K562 (cell line): ENCODE measurements at regions not wholly inside any gene's neighbourhood (a gene's known extent, or its start where the extent isn't known, plus 50 kb on each side); places are given as distances from the start of the nearest gene placed in this dataset.

ENCODE experiments used
- CHD1 ChIP-seq: fragments of 200-600 bp; sonication (generic); IDR thresholded peaks from one replicate; pipeline ENCODE4 v1.6.1; 2012; ENCODE audit warnings: mild to moderate bottlenecking, moderate library complexity, low read length, inconsistent platforms
- CREBBP ChIP-seq: IDR thresholded peaks from one replicate; pipeline ENCODE4 v1.6.1; 2012; ENCODE audit warnings: low read depth, mild to moderate bottlenecking, control low read depth, inconsistent platforms, low read length
- EGR1 ChIP-seq: fragments of 450-650 bp; conservative IDR thresholded peaks from 2 replicates; pipeline ENCODE4 v1.6.1; 2017; ENCODE audit warnings: mild to moderate bottlenecking
- GTF2A2 ChIP-seq: IDR thresholded peaks from 2 replicates; pipeline ENCODE4 v1.6.1; 2016; ENCODE audit warnings: mild to moderate bottlenecking, missing genetic modification characterization, missing compliant biosample characterization
- KDM4B ChIP-seq, 2 experiments: fragments of 450-650 bp in 1 of 2; sonication (generic) in 1 of 2; IDR thresholded peaks; 2 replicates each; pipeline ENCODE4 v1.6.1; 2016 to 2017; ENCODE audit warnings: borderline replicate concordance in 2 of 2, antibody characterized with exemption in 1 of 2, low read depth in 1 of 2, mild to moderate bottlenecking in 1 of 2
- MCM7 ChIP-seq, 2 experiments: fragments of 450-650 bp; IDR thresholded peaks; 2 replicates each; pipeline ENCODE4 v1.6.1; 2016 to 2018
- NCOR1 ChIP-seq: fragments of 450-650 bp; IDR thresholded peaks from 2 replicates; pipeline ENCODE4 v1.6.1; 2016; ENCODE audit warnings: mild to moderate bottlenecking, moderate library complexity
- NR3C1 ChIP-seq: sonication (generic); formaldehyde crosslinking; IDR thresholded peaks from 2 replicates; pipeline ENCODE4 v1.8.1; 2022; ENCODE audit warnings: missing genetic modification reagents
- PYGO2 ChIP-seq: fragments of 450-650 bp; IDR thresholded peaks from 2 replicates; pipeline ENCODE4 v1.6.1; 2016; ENCODE audit warnings: mild to moderate bottlenecking, missing genetic modification characterization, moderate library complexity, missing compliant biosample characterization
- ZBTB40 ChIP-seq, 2 experiments: fragments of 450-650 bp in 1 of 2; sonication (generic) in 1 of 2; formaldehyde crosslinking in 1 of 2; IDR thresholded peaks; 2 replicates each; pipeline versions ENCODE4 v1.7.1 to v1.9.0; 2016 to 2022; ENCODE audit warnings: inconsistent platforms in 1 of 2, mild to moderate bottlenecking in 1 of 2, missing genetic modification reagents in 1 of 2
- ZNF146 ChIP-seq: IDR thresholded peaks from one replicate; pipeline ENCODE4 v1.6.1; 2018; ENCODE audit warnings: missing compliant biosample characterization; ENCODE audit not compliant: unreplicated experiment
- ZNF764 ChIP-seq: fragments of 250-450 bp; sonication (Bioruptor Pico); IDR thresholded peaks from 2 replicates; pipeline ENCODE4 v1.4.0; 2020; ENCODE audit warnings: low read depth, mild to moderate bottlenecking, moderate library complexity
- TF ChIP-seq, protein P1 (sequence below): fragments of 250-450 bp; sonication (Bioruptor Pico); IDR thresholded peaks from 2 replicates; pipeline ENCODE4 v1.4.0; 2020; ENCODE audit warnings: mild to moderate bottlenecking, moderate library complexity, borderline replicate concordance
- TF ChIP-seq, protein P2 (sequence below), 2 experiments: fragments of 450-650 bp in 1 of 2; sonication (generic) in 1 of 2; formaldehyde crosslinking in 1 of 2; IDR thresholded peaks in 1 of 2; conservative IDR thresholded peaks in 1 of 2; 2 replicates each; pipeline versions ENCODE4 v1.6.1 to v1.8.1; 2016 to 2023; ENCODE audit warnings: mild to moderate bottlenecking in 2 of 2, moderate library complexity in 2 of 2, inconsistent platforms in 1 of 2, missing genetic modification reagents in 1 of 2

GRCh38 chr6:14704383-14705271 is 541.2 kb upstream of the JARID2 start (continued):
- TF ChIP-seq ZBTB40 (IDR thresholded peaks at IDR 0.05) (no peak), ZBTB40 (CRISPR knock-in tag; IDR thresholded peaks at IDR 0.05) (no peak), ZNF146 (no peak), PYGO2 (tag) (no peak), ZNF764 (CRISPR knock-in tag) (no peak), EGR1 (peak; percentile 41; the same call in 1 of the 2 replicates), MCM7 (IDR thresholded peaks at IDR 0.05) (no peak), NCOR1 (no peak), CREBBP (no peak), GTF2A2 (tag) (no peak), KDM4B (IDR thresholded peaks at IDR 0.05; ENCODE audit: borderline replicate concordance in 2 of 2, low read depth in 1 of 2) (no peak), CHD1 (no peak), NR3C1 (CRISPR knock-in tag) (no peak)
- TF ChIP-seq, protein P1, sequence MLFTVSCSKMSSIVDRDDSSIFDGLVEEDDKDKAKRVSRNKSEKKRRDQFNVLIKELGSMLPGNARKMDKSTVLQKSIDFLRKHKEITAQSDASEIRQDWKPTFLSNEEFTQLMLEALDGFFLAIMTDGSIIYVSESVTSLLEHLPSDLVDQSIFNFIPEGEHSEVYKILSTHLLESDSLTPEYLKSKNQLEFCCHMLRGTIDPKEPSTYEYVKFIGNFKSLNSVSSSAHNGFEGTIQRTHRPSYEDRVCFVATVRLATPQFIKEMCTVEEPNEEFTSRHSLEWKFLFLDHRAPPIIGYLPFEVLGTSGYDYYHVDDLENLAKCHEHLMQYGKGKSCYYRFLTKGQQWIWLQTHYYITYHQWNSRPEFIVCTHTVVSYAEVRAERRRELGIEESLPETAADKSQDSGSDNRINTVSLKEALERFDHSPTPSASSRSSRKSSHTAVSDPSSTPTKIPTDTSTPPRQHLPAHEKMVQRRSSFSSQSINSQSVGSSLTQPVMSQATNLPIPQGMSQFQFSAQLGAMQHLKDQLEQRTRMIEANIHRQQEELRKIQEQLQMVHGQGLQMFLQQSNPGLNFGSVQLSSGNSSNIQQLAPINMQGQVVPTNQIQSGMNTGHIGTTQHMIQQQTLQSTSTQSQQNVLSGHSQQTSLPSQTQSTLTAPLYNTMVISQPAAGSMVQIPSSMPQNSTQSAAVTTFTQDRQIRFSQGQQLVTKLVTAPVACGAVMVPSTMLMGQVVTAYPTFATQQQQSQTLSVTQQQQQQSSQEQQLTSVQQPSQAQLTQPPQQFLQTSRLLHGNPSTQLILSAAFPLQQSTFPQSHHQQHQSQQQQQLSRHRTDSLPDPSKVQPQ (CRISPR knock-in tag) = no peak
- TF ChIP-seq, protein P2, sequence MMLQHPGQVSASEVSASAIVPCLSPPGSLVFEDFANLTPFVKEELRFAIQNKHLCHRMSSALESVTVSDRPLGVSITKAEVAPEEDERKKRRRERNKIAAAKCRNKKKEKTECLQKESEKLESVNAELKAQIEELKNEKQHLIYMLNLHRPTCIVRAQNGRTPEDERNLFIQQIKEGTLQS (IDR thresholded peaks at IDR 0.05) = no peak
- TF ChIP-seq, protein P2 (CRISPR knock-in tag; conservative IDR thresholded peaks at IDR 0.05) = peak; percentile 35; the same call in 1 of the 2 replicates
